ENCODE measurements at regions not wholly inside any gene's neighbourhood (a gene's known extent, or its start where the extent isn't known, plus 50 kb on each side); places are given as distances from the start of the nearest gene placed in this dataset.

DNA sequence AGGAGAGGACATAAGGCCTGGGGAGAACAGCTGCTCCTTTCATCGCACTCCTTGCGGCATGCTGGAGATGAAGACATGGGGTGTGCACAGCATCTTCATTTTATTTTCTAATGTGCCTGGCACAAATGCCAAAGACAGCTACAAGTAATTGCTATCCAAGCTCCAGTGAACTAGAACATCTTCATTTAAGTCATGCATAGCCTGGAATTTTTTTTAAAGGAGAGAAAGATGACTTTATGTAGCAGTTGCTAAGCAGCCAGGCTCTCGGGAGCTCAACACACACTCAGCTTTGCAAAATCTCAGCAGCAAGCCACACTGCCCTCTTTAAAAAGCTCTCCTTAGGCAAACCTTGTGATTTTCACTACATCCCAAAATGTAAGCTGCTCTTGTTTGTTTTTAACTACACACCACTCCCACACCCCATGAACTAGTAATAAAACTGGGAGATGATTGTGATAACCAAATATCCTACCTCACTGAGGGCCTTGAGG is 164.5 kb upstream of the POU2AF2 start:
- intact Hi-C loops (cut with micrococcal nuclease), result no loop called here
- CTCF ChIA-PET, result no interaction called here
- no peak overlapping the region for H3K27ac Mint-ChIP-seq
- no peaks in the 10 kb centered on the region for H3K27me3 Mint-ChIP-seq (ENCODE audit: low read depth)
- H3K4me1 Mint-ChIP-seq (ENCODE audit: low read depth), result no peaks in the 10 kb centered on the region
- H3K36me3 Mint-ChIP-seq (ENCODE audit: low read depth), result no peaks in the 10 kb centered on the region
- H3K4me3 Mint-ChIP-seq, result no peak overlapping the region
- H3K9me3 Mint-ChIP-seq, result no peaks in the 10 kb centered on the region
- DNase-seq, result no peak

DNA sequence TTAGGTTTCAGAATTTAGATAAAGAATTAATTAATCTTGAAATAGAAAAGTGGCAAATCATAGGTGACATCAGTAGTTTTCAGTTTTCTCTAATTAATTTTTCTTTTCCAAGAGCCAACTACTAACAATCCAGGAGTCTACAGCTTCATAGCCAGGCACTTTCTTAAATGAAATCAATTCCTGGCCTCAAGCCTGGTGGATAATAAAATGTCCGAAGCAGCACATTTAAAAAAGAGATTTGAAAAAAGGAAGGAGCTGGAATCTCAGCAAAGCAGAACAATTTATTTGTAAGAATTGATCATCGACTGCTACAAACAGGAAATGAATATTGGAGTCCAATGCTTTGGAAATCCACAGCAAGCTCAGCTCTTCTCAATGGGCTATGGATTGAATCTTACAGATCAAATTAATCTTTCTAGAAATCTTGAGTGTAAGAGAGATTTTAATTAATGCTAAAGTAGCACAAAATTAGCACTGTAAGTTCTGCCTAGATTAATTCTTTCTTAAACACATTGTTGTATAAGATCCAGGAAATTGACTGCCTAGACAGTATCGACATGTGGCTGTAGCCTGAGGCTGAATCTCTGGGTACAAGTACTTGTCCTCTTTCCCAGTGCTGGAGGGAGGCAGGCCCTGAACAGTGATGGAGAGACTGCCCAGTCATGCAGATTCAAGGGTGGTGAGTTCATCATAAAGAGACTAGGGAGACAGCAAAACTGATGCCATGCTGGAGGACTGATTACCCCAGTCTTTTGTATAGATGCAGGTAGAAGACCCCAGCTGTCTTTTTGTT is 167.8 kb upstream of the POU2AF2 start:
- Mint-ChIP-seq H3K27ac (no peak overlapping the region), H3K9me3 (no peaks in the 10 kb centered on the region), H3K4me3 (no peak overlapping the region), H3K36me3 (ENCODE audit: low read depth) (no peaks in the 10 kb centered on the region), H3K4me1 (ENCODE audit: low read depth) (no peaks in the 10 kb centered on the region), H3K27me3 (ENCODE audit: low read depth) (no peaks in the 10 kb centered on the region)
- no peak for DNase-seq
- CTCF ChIA-PET, result no interaction called here
- intact Hi-C loops (cut with micrococcal nuclease), result no loop called here

DNA sequence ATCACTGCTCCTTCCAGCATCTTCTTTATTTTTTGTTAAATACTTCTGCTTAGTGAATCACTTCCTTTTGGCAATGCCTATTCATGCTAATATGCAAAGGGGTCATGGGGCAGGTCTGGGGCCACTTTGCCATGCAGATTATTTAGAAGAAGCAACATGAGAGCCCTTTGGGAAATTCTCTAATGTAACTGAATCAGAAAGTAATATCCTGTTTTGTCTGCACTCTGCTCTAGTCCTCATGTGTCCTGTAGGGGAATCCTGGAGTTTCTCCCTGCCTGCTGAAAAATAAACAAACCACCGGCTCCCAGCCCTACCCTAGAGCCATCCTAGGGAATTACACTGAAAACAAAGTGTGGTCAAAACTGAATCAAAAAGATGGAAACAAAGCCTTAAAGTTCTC is 176.5 kb upstream of the POU2AF2 start:
- intact Hi-C loops (cut with micrococcal nuclease), result no loop called here
- no peaks in the 10 kb centered on the region for H3K4me1 Mint-ChIP-seq (ENCODE audit: low read depth)
- H3K9me3 Mint-ChIP-seq, result peaks cover 12% of the 10 kb centered on the region
- CTCF ChIA-PET, result no interaction called here
- DNase-seq, result no peak
- peaks cover 9% of the 10 kb centered on the region for H3K27me3 Mint-ChIP-seq (ENCODE audit: low read depth)
- H3K4me3 Mint-ChIP-seq, result no peak overlapping the region
- no peaks in the 10 kb centered on the region for H3K36me3 Mint-ChIP-seq (ENCODE audit: low read depth)
- no peak overlapping the region for H3K27ac Mint-ChIP-seq

DNA sequence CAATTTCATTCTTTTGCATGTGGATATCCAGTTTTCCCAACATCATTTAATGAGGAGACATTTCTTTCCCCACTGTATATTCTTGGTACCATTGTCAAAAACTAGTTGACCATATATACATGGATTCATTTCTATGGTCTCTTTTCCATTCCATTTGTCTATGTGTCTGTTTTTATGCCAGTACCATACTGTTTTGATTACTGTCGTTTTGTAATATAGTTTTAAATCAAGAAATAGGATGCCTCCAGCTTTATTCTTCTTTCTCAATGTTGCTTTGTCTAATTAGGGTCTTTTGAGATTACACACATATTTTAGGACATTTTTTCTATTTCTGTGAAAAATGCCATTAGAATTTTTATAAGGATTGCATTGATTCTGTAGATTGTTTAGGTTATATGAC is 177.5 kb upstream of the POU2AF2 start:
- no peak for DNase-seq
- CTCF ChIA-PET, result no interaction called here
- H3K9me3 Mint-ChIP-seq, result peaks cover 12% of the 10 kb centered on the region
- no peaks in the 10 kb centered on the region for H3K36me3 Mint-ChIP-seq (ENCODE audit: low read depth)
- H3K27ac Mint-ChIP-seq, result no peak overlapping the region
- H3K27me3 Mint-ChIP-seq (ENCODE audit: low read depth), result peaks cover 9% of the 10 kb centered on the region
- no peak overlapping the region for H3K4me3 Mint-ChIP-seq
- intact Hi-C loops (cut with micrococcal nuclease), result no loop called here
- H3K4me1 Mint-ChIP-seq (ENCODE audit: low read depth), result no peaks in the 10 kb centered on the region

- CTCF ChIA-PET, result no interaction called here
- Mint-ChIP-seq H3K4me1 (ENCODE audit: low read depth) (no peaks in the 10 kb centered on the region), H3K9me3 (peaks cover 12% of the 10 kb centered on the region), H3K4me3 (no peak overlapping the region), H3K27ac (no peak overlapping the region), H3K36me3 (ENCODE audit: low read depth) (no peaks in the 10 kb centered on the region), H3K27me3 (ENCODE audit: low read depth) (peaks cover 9% of the 10 kb centered on the region)
- intact Hi-C loops (cut with micrococcal nuclease), result no loop called here
- no peak for DNase-seq
Measured at GRCh38 chr11:111066846-111067245, 178.7 kb upstream of the POU2AF2 start.

- intact Hi-C loops (cut with micrococcal nuclease), result no loop called here
- no peaks in the 10 kb centered on the region for H3K4me1 Mint-ChIP-seq (ENCODE audit: low read depth)
- peaks cover 12% of the 10 kb centered on the region for H3K9me3 Mint-ChIP-seq
- no peaks in the 10 kb centered on the region for H3K36me3 Mint-ChIP-seq (ENCODE audit: low read depth)
- no peak for DNase-seq
- H3K27me3 Mint-ChIP-seq (ENCODE audit: low read depth), result peaks cover 5% of the 10 kb centered on the region
- no peak overlapping the region for H3K4me3 Mint-ChIP-seq
- no peak overlapping the region for H3K27ac Mint-ChIP-seq
- CTCF ChIA-PET, result interaction anchor here (0.6 kb wide), 1 partner anchor 11 kb away, joined by 3 read pairs; no protein-coding TSS in a partner anchor
Measured at GRCh38 chr11:111063726-111064517, 181.6 kb upstream of the POU2AF2 start.

GRCh38 chr11:111062420-111062819 is 183.1 kb upstream of the POU2AF2 start:
- Mint-ChIP-seq H3K27me3 (ENCODE audit: low read depth) (no peaks in the 10 kb centered on the region), H3K36me3 (ENCODE audit: low read depth) (no peaks in the 10 kb centered on the region), H3K4me3 (no peak overlapping the region), H3K27ac (no peak overlapping the region), H3K4me1 (ENCODE audit: low read depth) (no peaks in the 10 kb centered on the region), H3K9me3 (peaks cover 1% of the 10 kb centered on the region)
- DNase-seq, result no peak
- CTCF ChIA-PET, result no interaction called here
- intact Hi-C loops (cut with micrococcal nuclease), result no loop called here

- no peak for DNase-seq
- intact Hi-C loops (cut with micrococcal nuclease), result no loop called here
- no peak overlapping the region for H3K4me3 Mint-ChIP-seq
- no peaks in the 10 kb centered on the region for H3K27me3 Mint-ChIP-seq (ENCODE audit: low read depth)
- no peaks in the 10 kb centered on the region for H3K9me3 Mint-ChIP-seq
- H3K27ac Mint-ChIP-seq, result no peak overlapping the region
- no peaks in the 10 kb centered on the region for H3K36me3 Mint-ChIP-seq (ENCODE audit: low read depth)
- CTCF ChIA-PET, result no interaction called here
- H3K4me1 Mint-ChIP-seq (ENCODE audit: low read depth), result no peaks in the 10 kb centered on the region
Measured at GRCh38 chr11:111059726-111060125, 185.8 kb upstream of the POU2AF2 start.

GRCh38 chr11:111049131-111049530 is 196.4 kb upstream of the POU2AF2 start:
- Mint-ChIP-seq H3K4me1 (ENCODE audit: low read depth) (no peaks in the 10 kb centered on the region), H3K9me3 (no peaks in the 10 kb centered on the region), H3K27me3 (ENCODE audit: low read depth) (no peaks in the 10 kb centered on the region), H3K36me3 (ENCODE audit: low read depth) (no peaks in the 10 kb centered on the region), H3K27ac (no peak overlapping the region), H3K4me3 (no peak overlapping the region)
- CTCF ChIA-PET, result no interaction called here
- intact Hi-C loops (cut with micrococcal nuclease), result no loop called here
- DNase-seq, result no peak

DNA sequence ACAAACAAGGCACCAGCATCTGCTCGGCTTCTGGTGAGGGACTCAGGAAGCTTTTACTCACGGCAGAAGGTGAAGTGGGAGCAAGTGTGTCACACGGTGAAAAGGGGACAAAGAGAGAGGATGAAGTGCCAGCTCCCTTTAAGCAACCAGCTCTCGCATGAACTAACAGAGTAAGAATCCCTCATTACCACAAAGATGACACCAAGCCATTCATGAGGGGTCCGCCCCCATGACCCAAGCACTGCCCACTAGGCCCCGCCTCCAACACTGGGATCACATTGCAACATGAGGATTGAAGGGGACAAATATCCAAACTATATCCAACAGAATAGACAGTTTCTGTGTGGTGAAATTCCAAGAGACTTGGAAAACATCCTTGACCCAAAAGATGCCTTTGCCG is 198.2 kb upstream of the POU2AF2 start:
- Mint-ChIP-seq H3K4me1 (ENCODE audit: low read depth) (no peaks in the 10 kb centered on the region), H3K27me3 (ENCODE audit: low read depth) (peaks cover 3% of the 10 kb centered on the region), H3K4me3 (no peak overlapping the region), H3K9me3 (no peaks in the 10 kb centered on the region), H3K27ac (no peak overlapping the region), H3K36me3 (ENCODE audit: low read depth) (no peaks in the 10 kb centered on the region)
- CTCF ChIA-PET, result no interaction called here
- intact Hi-C loops (cut with micrococcal nuclease), result no loop called here
- no peak for DNase-seq

- H3K4me1 Mint-ChIP-seq (ENCODE audit: low read depth), result no peaks in the 10 kb centered on the region
- intact Hi-C loops (cut with micrococcal nuclease), result no loop called here
- no peaks in the 10 kb centered on the region for H3K9me3 Mint-ChIP-seq
- no peak for DNase-seq
- peaks cover 5% of the 10 kb centered on the region for H3K27me3 Mint-ChIP-seq (ENCODE audit: low read depth)
- CTCF ChIA-PET, result no interaction called here
- no peak overlapping the region for H3K4me3 Mint-ChIP-seq
- no peaks in the 10 kb centered on the region for H3K36me3 Mint-ChIP-seq (ENCODE audit: low read depth)
- H3K27ac Mint-ChIP-seq, result no peak overlapping the region
Measured at GRCh38 chr11:111046291-111046690, 199.2 kb upstream of the POU2AF2 start.

DNA sequence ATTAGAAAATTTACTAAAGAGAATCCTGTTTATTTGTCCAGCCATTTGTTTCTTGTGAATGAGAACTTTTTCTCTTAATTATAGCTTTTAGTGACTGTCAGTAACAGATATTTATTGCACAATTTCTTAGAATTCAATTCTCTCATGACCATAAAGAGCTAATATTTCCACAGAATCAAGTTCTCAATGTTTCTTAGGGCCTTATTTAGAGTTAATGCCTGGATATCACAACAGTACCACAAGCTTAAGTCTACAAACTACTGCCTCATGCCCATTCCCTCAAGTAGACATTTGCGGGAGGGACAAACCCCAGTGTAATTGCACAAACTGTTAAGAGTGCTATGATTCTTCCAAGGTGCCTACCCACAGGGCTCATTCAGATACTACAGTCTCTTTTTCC is 199.7 kb upstream of the POU2AF2 start:
- no peak overlapping the region for H3K27ac Mint-ChIP-seq
- no peaks in the 10 kb centered on the region for H3K36me3 Mint-ChIP-seq (ENCODE audit: low read depth)
- H3K9me3 Mint-ChIP-seq, result no peaks in the 10 kb centered on the region
- no peak overlapping the region for H3K4me3 Mint-ChIP-seq
- intact Hi-C loops (cut with micrococcal nuclease), result no loop called here
- no peak for DNase-seq
- H3K27me3 Mint-ChIP-seq (ENCODE audit: low read depth), result peaks cover 5% of the 10 kb centered on the region
- H3K4me1 Mint-ChIP-seq (ENCODE audit: low read depth), result no peaks in the 10 kb centered on the region
- CTCF ChIA-PET, result no interaction called here

GRCh38 chr11:111045407-111045803 is 200.1 kb upstream of the POU2AF2 start:
- Mint-ChIP-seq H3K36me3 (ENCODE audit: low read depth) (no peaks in the 10 kb centered on the region), H3K9me3 (no peaks in the 10 kb centered on the region), H3K4me3 (no peak overlapping the region), H3K27ac (no peak overlapping the region), H3K4me1 (ENCODE audit: low read depth) (no peaks in the 10 kb centered on the region), H3K27me3 (ENCODE audit: low read depth) (peaks cover 5% of the 10 kb centered on the region)
- intact Hi-C loops (cut with micrococcal nuclease), result no loop called here
- CTCF ChIA-PET, result no interaction called here
- no peak for DNase-seq

Measured in activated naive CD4-positive, alpha-beta T cell treated with anti-CD3 and anti-CD28 coated beads for 36 hours (primary cell).